ENCODE measurements at regions not wholly inside any gene's neighbourhood (a gene's known extent, or its start where the extent isn't known, plus 50 kb on each side); places are given as distances from the start of the nearest gene placed in this dataset.

- TF ChIP-seq CTCF (IDR thresholded peaks at IDR 0.05) (no peak), POLR2A (IDR thresholded peaks at IDR 0.05) (no peak)
Measured at GRCh38 chr4:79634111-79634510, 226.1 kb upstream of the GK2 start.
